ENCODE measurements at regions not wholly inside any gene's neighbourhood (a gene's known extent, or its start where the extent isn't known, plus 50 kb on each side); places are given as distances from the start of the nearest gene placed in this dataset.
"Not testable (repeated sequence)": the region's sequence is repeated elsewhere in the genome, so short reads cannot be mapped to it uniquely, and the experiment has no call there.

- Mint-ChIP-seq H3K4me3 (no peak overlapping the region), H3K36me3 (peaks cover 10% of the 10 kb centered on the region), H3K4me1 (no peaks in the 10 kb centered on the region), H3K9me3 (peaks cover 15% of the 10 kb centered on the region), H3K27ac (no peak overlapping the region), H3K27me3 (ENCODE audit: low read depth) (no peaks in the 10 kb centered on the region)
- no peak for DNase-seq (ENCODE audit: low spot score in 2 of 2, unreplicated experiment in 2 of 2)
- no peak for TF ChIP-seq CTCF (IDR thresholded peaks at IDR 0.05; ENCODE audit: unreplicated experiment)
Observed at GRCh38 chr6:148016013-148016412, 326.6 kb upstream of the SASH1 start.

- no peak for TF ChIP-seq CTCF (IDR thresholded peaks at IDR 0.05; ENCODE audit: unreplicated experiment)
- Mint-ChIP-seq H3K27ac (no peak overlapping the region), H3K27me3 (ENCODE audit: low read depth) (no peaks in the 10 kb centered on the region), H3K9me3 (peaks cover 15% of the 10 kb centered on the region), H3K4me3 (no peak overlapping the region), H3K4me1 (no peaks in the 10 kb centered on the region), H3K36me3 (peaks cover 3% of the 10 kb centered on the region)
- no peak for DNase-seq (ENCODE audit: low spot score in 2 of 2, unreplicated experiment in 2 of 2)
Observed at GRCh38 chr6:148021165-148021564, 321.5 kb upstream of the SASH1 start.

- peaks cover 3% of the 10 kb centered on the region for H3K36me3 Mint-ChIP-seq
- H3K4me3 Mint-ChIP-seq = no peak overlapping the region
- TF ChIP-seq CTCF (IDR thresholded peaks at IDR 0.05; ENCODE audit: unreplicated experiment) = no peak
- no peak overlapping the region for H3K27ac Mint-ChIP-seq
- H3K9me3 Mint-ChIP-seq = peaks cover 15% of the 10 kb centered on the region
- peaks cover 2% of the 10 kb centered on the region for H3K4me1 Mint-ChIP-seq
- H3K27me3 Mint-ChIP-seq (ENCODE audit: low read depth) = no peaks in the 10 kb centered on the region
- no peak for DNase-seq (ENCODE audit: low spot score in 2 of 2, unreplicated experiment in 2 of 2)
Observed at GRCh38 chr6:148021699-148022098, 320.9 kb upstream of the SASH1 start.

GRCh38 chr6:148022279-148022678 lies 320.4 kb upstream of the SASH1 start:
- peaks cover 15% of the 10 kb centered on the region for H3K9me3 Mint-ChIP-seq
- H3K4me1 Mint-ChIP-seq; DNase-seq (ENCODE audit: low spot score in 2 of 2, unreplicated experiment in 2 of 2); H3K4me3 Mint-ChIP-seq; H3K36me3 Mint-ChIP-seq; H3K27ac Mint-ChIP-seq; H3K27me3 Mint-ChIP-seq (ENCODE audit: low read depth): not testable (repeated sequence)

GRCh38 chr6:148027201-148027600 lies 315.4 kb upstream of the SASH1 start:
- TF ChIP-seq CTCF (IDR thresholded peaks at IDR 0.05; ENCODE audit: unreplicated experiment) = no peak
- no peak overlapping the region for H3K27ac Mint-ChIP-seq
- peaks cover 3% of the 10 kb centered on the region for H3K36me3 Mint-ChIP-seq
- H3K27me3 Mint-ChIP-seq (ENCODE audit: low read depth) = no peaks in the 10 kb centered on the region
- no peak overlapping the region for H3K4me3 Mint-ChIP-seq
- peaks cover 7% of the 10 kb centered on the region for H3K4me1 Mint-ChIP-seq
- H3K9me3 Mint-ChIP-seq = peaks cover 11% of the 10 kb centered on the region
- DNase-seq (ENCODE audit: low spot score in 2 of 2, unreplicated experiment in 2 of 2) = no peak

- no peak overlapping the region for H3K4me3 Mint-ChIP-seq
- H3K27ac Mint-ChIP-seq = no peak overlapping the region
- peaks cover 3% of the 10 kb centered on the region for H3K27me3 Mint-ChIP-seq (ENCODE audit: low read depth)
- peaks cover 9% of the 10 kb centered on the region for H3K4me1 Mint-ChIP-seq
- no peaks in the 10 kb centered on the region for H3K36me3 Mint-ChIP-seq
- DNase-seq (ENCODE audit: low spot score in 2 of 2, unreplicated experiment in 2 of 2) = no peak
- TF ChIP-seq CTCF (IDR thresholded peaks at IDR 0.05; ENCODE audit: unreplicated experiment) = no peak
- H3K9me3 Mint-ChIP-seq = no peaks in the 10 kb centered on the region
Observed at GRCh38 chr6:148035806-148036390, 306.7 kb upstream of the SASH1 start.

Measured in mesothelial cell of epicardium (in vitro differentiated cells).